Tibial artery (tissue), 4 donors: ENCODE measurements at regions not wholly inside any gene's neighbourhood (a gene's known extent, or its start where the extent isn't known, plus 50 kb on each side); places are given as distances from the start of the nearest gene placed in this dataset.
"Not testable (repeated sequence)": the region's sequence is repeated elsewhere in the genome, so short reads cannot be mapped to it uniquely, and the experiment has no call there.

ENCODE experiments used
- DNase-seq, 2 donors: peaks; one replicate each; pipeline ENCODE4 v3.0.0-alpha.2; 2019
- H3K27ac ChIP-seq, 2 donors: fragments of 200-600 bp; sonication (generic) in 1 of 2; 1 replicate in 1 of 2; 2 replicates in 1 of 2; pipeline ENCODE4 v1.5.1; 2018 to 2019; ENCODE audit warnings: mild to moderate bottlenecking in 1 of 2
- H3K27me3 ChIP-seq, 2 donors: fragments of 200-600 bp; sonication (generic) in 1 of 2; one replicate each; pipeline versions ENCODE4 v1.5.1 to v1.6.0; 2016 to 2019
- H3K36me3 ChIP-seq, 3 donors: fragments of 200-600 bp; sonication (generic) in 2 of 3; one replicate each; pipeline ENCODE4 v1.5.1; 2016 to 2019; ENCODE audit warnings: mild to moderate bottlenecking in 2 of 3
- H3K4me1 ChIP-seq, 4 donors: fragments of 200-600 bp; sonication (generic) in 2 of 4; 1 replicate in 3 of 4; 2 replicates in 1 of 4; pipeline ENCODE4 v1.5.1; 2016 to 2019
- H3K4me3 ChIP-seq, 2 donors: fragments of 200-600 bp; sonication (generic) in 1 of 2; 1 replicate in 1 of 2; 2 replicates in 1 of 2; pipeline ENCODE4 v1.5.1; 2018 to 2019; ENCODE audit warnings: mild to moderate bottlenecking in 2 of 2
- H3K9me3 ChIP-seq, 3 donors: fragments of 200-600 bp; sonication (generic) in 1 of 3; one replicate each; pipeline ENCODE4 v1.5.1; 2016 to 2019
- CTCF ChIP-seq, 2 experiments: fragments of 200-600 bp in 1 of 2; fragments of 450-650 bp in 1 of 2; IDR thresholded peaks; one replicate each; pipeline ENCODE4 v1.5.1; 2017 to 2019; ENCODE audit warnings: antibody characterized with exemption in 2 of 2, mild to moderate bottlenecking in 1 of 2, moderate library complexity in 1 of 2
- intact Hi-C: fragments of 100-400 bp; cut with DNase I; formaldehyde crosslinking; loops from one replicate; pipeline ENCODE4 v1.15.0; 2023; ENCODE audit warnings: low total_unique reads

DNA sequence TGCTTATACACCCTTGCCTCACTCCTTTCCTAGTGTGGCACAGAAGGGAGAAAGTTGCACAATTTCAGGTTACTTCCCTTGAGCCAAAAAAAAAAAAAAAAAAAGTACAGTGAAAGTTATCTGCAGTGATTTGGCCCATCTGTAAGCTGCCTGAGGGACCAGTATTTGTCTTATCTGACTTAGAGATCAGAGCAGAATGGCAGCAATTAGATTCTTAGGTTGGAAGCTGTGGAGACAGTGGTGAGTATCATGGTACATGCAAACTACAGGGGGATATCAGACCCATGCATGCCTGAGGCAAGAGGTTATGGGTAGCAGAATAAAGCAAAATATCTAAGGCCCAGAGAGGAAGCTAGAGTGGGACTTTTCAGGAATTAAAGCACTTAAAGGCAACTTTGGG is 1070.7 kb upstream of the NOVA1 start:
- no peak overlapping the region for H3K4me3 ChIP-seq
- no peaks in the 10 kb centered on the region for H3K9me3 ChIP-seq
- no peaks in the 10 kb centered on the region for H3K36me3 ChIP-seq
- intact Hi-C loops = no loop called here
- no peaks in the 10 kb centered on the region for H3K27me3 ChIP-seq
- H3K4me1 ChIP-seq = no peaks in the 10 kb centered on the region
- DNase-seq = no peak
- H3K27ac ChIP-seq = no peak overlapping the region
- TF ChIP-seq CTCF (IDR thresholded peaks at IDR 0.05) = no peak

DNA sequence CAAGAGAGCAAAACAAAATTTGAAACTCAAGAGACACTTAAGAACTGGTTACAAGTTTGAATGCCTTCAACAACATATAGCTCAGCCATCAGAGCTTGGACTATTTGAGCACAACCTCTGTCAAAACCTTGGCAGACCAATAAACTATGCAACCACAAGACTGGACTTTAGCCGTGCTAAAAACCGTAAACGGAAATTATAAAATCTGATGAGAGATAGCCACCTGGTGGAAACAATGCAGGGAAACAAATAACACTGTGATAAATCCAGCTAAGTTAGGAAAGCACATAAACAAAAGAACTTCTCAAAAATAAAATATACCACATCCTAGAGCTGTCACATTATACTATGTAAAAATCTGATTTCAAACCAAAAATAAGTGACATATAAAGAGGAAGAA is 1074.2 kb upstream of the NOVA1 start:
- H3K4me3 ChIP-seq = no peak overlapping the region
- H3K4me1 ChIP-seq = no peaks in the 10 kb centered on the region
- no peak for DNase-seq
- TF ChIP-seq CTCF (IDR thresholded peaks at IDR 0.05) = no peak
- H3K27ac ChIP-seq = no peak overlapping the region
- intact Hi-C loops = no loop called here
- no peaks in the 10 kb centered on the region for H3K9me3 ChIP-seq
- H3K27me3 ChIP-seq = no peaks in the 10 kb centered on the region
- no peaks in the 10 kb centered on the region for H3K36me3 ChIP-seq

DNA sequence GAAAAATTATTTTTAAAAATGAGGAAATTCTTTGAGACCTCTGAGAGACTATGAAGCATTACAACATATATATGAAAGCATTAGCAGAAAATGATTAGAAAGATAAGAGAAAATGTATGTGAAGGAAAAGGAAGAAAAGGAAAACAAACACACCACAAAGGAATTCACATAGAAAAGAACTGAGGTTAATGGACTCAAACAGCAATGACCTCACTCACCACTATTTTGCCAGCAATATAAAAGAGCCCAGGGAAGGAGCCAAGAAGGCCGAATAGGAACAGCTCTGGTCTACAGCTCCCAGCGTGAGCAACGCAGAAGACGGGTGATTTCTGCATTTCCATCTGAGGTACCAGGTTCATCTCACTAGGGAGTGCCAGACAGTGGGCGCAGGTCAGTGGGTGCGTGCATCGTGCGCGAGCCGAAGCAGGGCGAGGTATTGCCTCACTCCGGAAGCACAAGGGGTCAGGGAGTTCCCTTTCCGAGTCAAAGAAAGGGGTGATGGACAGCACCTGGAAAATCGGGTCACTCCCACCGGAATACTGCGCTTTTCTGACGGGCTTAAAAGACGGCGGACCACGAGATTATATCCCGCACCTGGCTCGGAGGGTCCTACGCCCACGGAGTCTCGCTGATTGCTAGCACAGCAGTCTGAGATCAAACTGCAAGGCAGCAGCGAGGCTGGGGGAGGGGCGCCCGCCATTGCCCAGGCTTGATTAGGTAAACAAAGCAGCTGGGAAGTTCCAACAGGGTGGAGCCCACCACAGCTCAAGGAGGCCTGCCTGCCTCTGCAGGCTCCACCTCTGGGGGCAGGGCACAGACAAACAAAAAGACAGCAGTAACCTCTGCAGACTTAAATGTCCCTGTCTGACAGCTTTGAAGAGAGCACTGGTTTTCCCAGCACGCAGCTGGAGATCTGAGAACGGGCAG is 1075.2 kb upstream of the NOVA1 start:
- H3K4me1 ChIP-seq, H3K9me3 ChIP-seq, H3K4me3 ChIP-seq, H3K27me3 ChIP-seq, H3K36me3 ChIP-seq, H3K27ac ChIP-seq, intact Hi-C loops, DNase-seq: not testable (repeated sequence)

DNA sequence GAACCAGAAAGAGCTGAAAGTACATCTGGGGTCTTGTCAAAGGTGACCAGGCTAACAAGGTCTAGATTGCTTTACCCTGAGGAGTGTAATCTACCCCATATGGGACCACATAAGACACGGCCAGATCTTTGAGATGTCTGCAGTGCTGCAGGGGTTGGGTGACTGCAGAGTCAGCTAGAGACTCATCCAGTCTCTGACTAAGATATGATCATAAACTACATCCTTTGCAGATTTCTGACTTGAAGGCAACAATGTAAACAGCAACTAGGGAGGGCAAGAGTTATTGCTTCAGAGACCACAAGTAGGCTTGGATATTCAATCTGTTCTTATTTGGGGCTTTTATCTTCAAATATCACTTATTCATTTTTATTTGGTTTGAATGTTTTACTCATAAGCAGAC is 1080.5 kb upstream of the FOXG1 start:
- Histone ChIP-seq H3K4me1 (no peaks in the 10 kb centered on the region), H3K36me3 (no peaks in the 10 kb centered on the region), H3K27ac (no peak overlapping the region), H3K4me3 (no peak overlapping the region), H3K27me3 (no peaks in the 10 kb centered on the region), H3K9me3 (no peaks in the 10 kb centered on the region)
- intact Hi-C loops = no loop called here
- no peak for TF ChIP-seq CTCF (IDR thresholded peaks at IDR 0.05)
- DNase-seq = no peak

DNA sequence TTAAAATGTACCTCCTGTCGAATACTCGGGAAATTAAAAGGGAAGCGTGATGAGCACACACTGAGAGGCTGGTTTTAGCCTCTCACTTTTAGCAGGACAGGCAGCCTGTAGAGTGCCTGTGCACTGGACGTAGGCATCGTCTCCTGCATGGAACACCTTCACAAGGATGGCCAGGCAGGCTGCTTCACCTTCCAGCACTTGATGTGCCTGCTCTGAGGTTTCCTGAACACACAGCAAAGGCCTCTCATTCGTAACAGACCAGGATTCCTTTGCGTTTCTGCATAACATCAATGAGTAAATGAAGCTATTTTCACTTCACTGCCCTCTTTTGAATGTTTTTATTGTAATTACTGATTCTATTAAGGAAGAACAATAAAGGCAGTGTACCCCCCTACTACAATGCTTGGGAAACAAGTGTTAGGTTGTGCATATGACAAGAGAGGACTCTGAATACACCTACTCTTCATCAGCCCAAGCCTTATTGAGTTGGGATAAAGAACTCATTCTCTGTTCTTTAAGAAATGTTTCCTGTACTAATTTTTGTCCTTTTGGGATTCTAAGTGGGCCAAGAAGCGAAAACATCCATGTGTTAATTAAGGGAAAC is 1077.6 kb upstream of the FOXG1 start:
- no peak overlapping the region for H3K27ac ChIP-seq
- no peaks in the 10 kb centered on the region for H3K9me3 ChIP-seq
- H3K4me1 ChIP-seq = no peaks in the 10 kb centered on the region
- intact Hi-C loops = no loop called here
- DNase-seq = no peak
- H3K4me3 ChIP-seq = no peak overlapping the region
- no peaks in the 10 kb centered on the region for H3K27me3 ChIP-seq
- H3K36me3 ChIP-seq = no peaks in the 10 kb centered on the region
- no peak for TF ChIP-seq CTCF (IDR thresholded peaks at IDR 0.05)

DNA sequence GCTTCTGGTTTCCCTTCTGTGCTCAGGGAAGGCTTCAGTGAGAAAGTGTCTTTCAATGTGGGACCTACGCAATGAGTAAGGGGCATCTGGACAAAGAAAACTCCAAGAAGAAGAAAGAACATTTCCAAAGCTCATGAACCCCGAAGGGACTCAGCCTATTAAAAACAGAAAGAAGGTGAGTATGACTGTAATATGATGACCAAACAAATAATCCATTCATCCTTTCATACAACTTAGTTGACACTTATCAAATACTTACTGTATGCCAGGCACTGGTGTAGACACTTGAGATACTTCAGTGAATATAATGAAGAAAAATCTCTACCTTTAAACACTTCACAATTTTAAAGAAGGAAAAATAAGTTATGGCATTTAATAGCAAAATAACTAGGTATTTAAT is 1054.2 kb upstream of the FOXG1 start:
- Histone ChIP-seq H3K4me1 (no peaks in the 10 kb centered on the region), H3K4me3 (no peak overlapping the region), H3K27me3 (no peaks in the 10 kb centered on the region), H3K27ac (no peak overlapping the region), H3K9me3 (peaks cover 0 to 8% (median 7%) of the 10 kb centered on the region in 3 donors), H3K36me3 (no peaks in the 10 kb centered on the region)
- DNase-seq = no peak
- intact Hi-C loops = no loop called here
- no peak for TF ChIP-seq CTCF (IDR thresholded peaks at IDR 0.05)
